SIG-M5 (cell line): ENCODE measurements at regions not wholly inside any gene's neighbourhood (a gene's known extent, or its start where the extent isn't known, plus 50 kb on each side); places are given as distances from the start of the nearest gene placed in this dataset.

ENCODE experiments used
- DNase-seq: peaks from one replicate; lab custom pipeline; 2025; lab: John Stamatoyannopoulos, UW

DNA sequence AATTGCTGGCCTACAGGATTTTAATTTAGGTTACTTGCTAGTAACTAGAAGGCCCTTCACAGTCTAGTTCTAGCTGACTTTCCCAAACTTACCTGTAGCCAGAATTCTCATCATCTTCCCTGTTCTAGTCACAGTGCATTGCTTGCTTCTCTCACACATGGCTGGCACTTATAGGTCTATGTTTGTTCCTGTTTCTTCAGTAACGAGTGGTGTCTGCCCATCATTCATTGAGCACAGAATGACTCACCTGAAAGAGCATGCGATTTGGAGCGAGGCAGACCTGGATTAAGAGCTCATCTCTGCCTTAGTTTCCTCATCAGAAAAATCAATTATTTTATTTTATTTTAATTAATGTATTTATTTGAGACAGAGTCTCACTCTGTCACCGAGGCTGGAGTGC lies 201.7 kb upstream of the ANK2 start:
- DNase-seq = no peak

DNA sequence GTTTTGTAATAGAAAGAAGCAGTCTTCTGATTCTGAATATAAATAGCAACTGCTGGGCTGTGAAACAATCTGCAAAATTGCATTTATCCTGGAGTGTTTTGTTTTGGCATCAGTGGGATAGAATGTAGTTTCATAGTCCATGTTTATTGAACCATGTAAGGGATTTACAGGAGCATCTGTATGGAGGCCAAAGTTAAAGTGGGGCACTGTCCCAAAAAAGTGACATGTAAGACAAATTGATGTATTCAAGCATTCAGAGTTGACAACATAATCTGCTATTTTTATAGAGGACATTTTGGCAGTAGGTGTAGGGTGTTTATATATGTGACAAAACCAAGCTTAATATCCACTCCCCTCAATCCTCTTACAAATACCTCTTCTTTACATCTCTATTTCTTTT lies 200.5 kb upstream of the ANK2 start:
- no peak for DNase-seq

DNA sequence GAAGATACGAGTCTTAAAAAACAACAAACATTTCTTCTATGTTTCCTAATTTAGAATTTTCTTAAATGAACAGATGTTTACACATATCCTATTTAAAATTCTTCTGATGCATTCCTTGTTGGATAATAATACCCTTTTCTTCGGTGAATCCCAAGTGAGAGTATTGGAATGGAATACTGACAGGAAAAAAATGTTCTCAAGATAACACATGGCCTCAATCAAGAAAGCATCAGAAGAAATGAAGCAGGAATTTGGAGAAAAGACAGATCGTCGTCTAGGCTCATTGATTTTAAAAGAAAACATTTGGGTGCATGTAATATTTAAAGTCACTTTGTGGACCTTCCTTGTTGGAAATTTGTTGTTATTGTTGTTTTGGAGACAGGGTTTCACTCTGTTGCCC lies 196.9 kb upstream of the ANK2 start:
- DNase-seq = no peak

- DNase-seq = no peak
These were observed 195.7 kb upstream of the ANK2 start for GRCh38 chr4:112853662-112854256.

- DNase-seq = no peak
These were observed 195.0 kb upstream of the ANK2 start for GRCh38 chr4:112854420-112854819.

DNA sequence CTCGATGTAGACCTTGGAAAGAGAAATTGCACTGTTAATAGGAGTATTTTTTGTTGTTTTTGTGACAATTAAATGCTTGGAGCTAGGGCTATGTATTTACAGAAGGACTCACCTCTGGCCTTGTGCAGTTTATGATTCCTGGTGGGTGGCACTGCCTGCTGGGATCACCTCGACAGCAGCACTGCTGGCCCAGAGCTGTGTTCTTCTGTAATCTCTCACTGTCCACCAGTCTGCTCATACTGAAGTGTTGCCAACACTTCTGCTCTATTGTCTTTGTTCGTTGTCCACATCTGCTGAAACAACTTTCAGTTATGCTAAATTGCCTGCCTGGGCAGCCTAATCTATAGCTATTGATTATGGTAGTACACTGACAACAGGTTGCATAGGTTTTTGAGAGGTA lies 194.4 kb upstream of the ANK2 start:
- DNase-seq = no peak

DNA sequence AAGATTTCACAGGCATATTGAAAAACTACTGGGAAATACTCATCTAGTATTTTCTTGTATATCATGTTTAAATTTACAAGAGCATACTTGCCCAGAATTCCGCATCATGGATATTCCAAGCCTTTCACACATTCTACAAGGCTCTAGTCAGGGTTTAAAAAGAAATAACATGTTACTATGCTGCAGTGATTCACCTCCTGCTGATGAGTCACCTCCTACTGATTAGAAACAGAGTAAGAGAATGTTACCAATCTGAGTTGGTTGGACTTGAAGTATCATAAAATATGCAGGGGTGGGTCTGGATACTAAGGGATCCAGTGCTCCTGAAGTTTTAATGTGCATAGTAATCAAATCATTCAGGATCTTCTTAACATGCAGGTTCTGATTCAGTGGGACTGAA lies 192.0 kb upstream of the ANK2 start:
- no peak for DNase-seq

GRCh38 chr4:112858751-112859150 lies 190.7 kb upstream of the ANK2 start:
- DNase-seq = no peak

GRCh38 chr4:112859456-112860184 lies 189.8 kb upstream of the ANK2 start:
- DNase-seq = no peak

- DNase-seq = no peak
These were observed 188.4 kb upstream of the ANK2 start for GRCh38 chr4:112860830-112861690.

DNA sequence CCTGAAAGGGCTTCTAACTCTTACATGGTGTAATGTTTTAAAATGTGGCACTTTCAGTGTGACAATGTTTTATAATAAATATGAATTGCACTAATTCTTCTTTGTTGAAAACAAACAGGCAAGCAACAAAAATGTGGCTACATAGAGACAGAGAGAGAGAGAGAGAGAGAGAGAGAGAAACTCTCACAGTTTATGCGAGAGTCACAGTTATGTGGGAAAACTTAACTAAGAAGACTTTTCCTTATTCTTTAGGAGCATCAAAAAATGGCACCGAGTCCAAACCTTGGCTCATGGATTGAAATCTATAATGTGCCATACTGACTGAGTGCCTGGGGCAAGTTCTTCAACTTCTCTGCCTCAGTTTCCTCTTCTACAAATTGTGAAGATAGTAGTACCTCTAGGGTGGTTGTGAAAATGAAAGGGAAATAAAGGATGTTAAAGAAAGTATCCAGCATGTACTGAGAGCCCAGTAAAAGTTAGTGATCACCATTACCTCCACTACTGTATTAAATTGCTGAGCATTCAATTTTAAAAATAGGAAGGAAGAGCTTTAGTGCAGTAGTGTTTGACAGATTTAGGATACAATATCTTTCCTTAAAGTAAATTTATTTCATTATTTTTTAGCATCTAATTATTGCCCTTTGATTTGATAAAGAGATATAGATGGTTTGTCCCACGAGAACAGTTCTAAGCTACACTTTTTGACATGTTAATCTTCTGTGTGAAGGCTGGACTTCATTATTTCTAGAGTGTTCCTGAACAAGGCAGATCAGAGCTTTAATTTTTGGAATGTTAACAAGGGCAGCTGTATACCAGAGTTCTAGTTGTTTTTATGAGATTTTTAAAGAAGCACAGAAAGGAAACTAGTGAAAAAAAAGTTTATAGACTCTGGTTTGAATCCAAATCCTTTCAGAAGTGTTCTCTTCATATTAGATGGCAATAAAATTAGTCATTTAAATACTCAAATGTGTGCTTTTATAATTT lies 187.5 kb upstream of the ANK2 start:
- no peak for DNase-seq

DNA sequence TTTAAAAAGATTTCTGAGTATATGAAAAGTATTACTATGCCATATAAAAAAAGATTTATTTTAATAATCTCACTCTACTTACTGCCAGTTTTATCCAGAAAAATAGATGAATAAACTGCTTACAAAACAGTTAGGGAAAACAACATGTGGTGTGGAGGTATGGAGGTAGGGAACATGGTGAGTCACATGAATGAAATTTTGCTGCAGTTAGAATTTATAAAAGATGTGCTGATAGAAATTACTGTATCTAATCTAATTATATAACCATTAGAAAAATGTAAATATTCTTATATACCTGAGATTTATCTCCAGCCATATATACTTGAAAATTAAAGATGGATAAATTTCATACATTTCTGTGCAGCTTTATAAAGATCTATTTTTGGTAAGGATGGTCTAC lies 184.0 kb upstream of the ANK2 start:
- no peak for DNase-seq

GRCh38 chr4:112876316-112876715 lies 173.1 kb upstream of the ANK2 start:
- no peak for DNase-seq

GRCh38 chr4:112881842-112882241 lies 167.6 kb upstream of the ANK2 start:
- DNase-seq = no peak

DNA sequence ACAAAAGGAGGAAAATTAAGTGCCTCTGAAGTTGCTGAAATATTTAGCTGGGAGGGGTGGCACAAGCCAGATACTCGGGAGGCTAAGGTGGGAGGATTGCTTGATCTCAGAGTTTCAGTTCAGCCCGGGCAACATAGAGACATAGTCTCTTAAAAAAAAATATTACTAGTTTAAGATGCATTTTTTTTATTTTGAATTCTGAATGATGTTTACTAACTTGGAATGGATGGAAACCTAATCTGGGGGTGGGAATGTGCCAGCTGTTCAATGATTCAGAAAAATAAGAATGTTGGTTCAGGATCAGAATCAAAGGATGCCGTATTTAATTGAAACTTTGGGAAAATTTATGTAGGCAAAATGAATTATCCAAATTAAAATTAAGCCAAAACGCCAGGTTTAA lies 167.2 kb upstream of the ANK2 start:
- no peak for DNase-seq

- DNase-seq = no peak
These were observed 165.0 kb upstream of the ANK2 start for GRCh38 chr4:112884406-112884805.

GRCh38 chr4:112885897-112886296 lies 163.6 kb upstream of the ANK2 start:
- no peak for DNase-seq

DNA sequence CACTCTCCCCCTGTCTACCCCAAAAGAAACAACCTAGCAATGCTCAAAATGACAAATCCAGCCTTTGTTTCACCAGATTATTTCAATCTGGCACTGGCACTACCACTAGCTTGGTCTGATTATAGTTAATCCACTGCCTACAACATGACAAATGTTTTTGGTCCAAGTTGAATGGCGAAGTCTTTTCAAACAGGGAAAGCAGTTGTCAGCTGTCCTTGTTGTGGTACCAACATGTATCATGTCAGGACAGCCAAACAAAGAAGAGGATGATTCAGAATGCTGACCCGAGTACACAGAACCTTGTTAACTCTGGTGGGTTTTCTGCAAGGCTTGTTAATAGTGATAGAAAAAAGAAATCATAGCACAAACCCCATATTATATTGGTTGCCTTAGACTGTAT lies 160.8 kb upstream of the ANK2 start:
- DNase-seq = no peak

DNA sequence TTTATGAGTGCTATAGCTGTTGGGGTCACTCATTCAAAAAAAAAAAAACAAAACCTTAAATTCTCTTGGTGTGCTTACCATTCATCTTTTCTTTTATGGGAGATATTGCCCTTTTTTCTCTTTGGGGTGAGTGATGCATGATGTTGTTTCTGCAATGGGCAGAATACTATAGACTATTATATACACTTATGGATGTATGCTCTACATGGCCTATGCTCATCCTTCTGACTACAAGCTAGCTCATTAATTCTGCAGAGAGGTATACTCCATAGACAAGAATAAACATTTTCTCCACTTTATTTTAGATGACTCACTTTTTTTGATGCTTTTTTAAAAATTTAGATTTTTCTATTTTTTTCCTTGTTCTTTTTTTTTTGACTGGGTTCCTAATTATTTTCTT lies 160.3 kb upstream of the ANK2 start:
- DNase-seq = no peak

DNA sequence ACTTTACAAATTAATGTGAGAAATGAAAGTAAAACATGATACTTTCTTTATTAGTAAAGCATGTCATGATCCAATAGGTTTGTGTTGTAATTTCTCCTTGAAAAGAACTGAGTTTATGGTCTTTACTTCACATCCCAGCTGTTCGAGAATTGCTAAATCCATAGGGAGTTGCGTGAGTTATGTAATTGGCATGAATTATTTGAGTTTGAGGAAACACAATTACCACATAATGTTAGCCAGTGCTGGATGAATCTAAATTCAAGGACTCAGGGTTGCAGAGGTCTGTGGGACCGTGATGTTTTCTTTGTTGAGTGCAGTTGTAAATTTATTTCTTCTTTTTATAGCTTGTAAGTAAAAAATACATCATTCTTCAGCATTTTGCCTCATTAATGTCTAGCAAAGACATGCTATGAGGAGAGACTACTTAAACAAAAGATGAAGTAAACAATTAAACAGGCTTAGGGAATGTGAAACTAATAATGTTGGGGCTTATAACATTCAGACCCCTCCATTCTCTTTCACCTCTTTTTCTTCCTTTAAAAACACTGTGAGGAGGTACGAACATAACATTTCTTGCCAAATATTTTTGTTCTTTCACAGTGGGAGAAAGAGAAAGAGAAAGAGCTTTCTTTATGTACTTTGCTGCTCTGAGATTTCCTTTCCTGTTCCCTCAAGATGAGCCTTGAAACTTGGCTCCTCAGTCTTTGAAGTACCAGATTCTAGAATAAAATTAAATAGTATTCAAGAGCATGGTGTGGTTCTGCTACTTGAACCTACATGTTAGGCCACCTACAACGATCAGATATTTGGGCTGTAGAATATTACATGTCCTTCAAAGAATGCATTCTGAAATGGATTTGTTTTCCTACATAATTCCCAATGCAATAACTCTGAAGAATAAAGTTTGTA lies 159.6 kb upstream of the ANK2 start:
- no peak for DNase-seq

DNA sequence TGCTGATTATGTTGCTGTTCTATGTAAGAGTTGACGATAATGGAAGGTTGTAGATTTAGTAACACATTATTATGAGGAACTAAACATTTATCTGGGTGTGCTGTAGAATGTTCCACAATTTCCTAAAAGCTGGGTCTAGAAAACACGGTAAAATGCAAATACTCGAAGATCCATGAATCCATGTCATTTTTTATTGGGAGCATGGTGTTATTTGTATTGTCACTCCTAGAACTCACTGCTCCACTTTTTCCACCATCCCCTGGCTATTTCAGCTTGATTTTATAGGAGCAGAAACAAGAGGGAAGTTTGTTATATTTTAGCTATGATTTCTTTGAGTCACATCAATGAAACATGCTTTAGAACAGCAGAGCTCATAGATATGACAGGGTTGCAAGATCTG lies 155.0 kb upstream of the ANK2 start:
- DNase-seq = no peak
